ENCODE measurements at regions not wholly inside any gene's neighbourhood (a gene's known extent, or its start where the extent isn't known, plus 50 kb on each side); places are given as distances from the start of the nearest gene placed in this dataset.
A peak's percentile ranks its signal among the peaks of the same experiment; 100 is the strongest.

DNA sequence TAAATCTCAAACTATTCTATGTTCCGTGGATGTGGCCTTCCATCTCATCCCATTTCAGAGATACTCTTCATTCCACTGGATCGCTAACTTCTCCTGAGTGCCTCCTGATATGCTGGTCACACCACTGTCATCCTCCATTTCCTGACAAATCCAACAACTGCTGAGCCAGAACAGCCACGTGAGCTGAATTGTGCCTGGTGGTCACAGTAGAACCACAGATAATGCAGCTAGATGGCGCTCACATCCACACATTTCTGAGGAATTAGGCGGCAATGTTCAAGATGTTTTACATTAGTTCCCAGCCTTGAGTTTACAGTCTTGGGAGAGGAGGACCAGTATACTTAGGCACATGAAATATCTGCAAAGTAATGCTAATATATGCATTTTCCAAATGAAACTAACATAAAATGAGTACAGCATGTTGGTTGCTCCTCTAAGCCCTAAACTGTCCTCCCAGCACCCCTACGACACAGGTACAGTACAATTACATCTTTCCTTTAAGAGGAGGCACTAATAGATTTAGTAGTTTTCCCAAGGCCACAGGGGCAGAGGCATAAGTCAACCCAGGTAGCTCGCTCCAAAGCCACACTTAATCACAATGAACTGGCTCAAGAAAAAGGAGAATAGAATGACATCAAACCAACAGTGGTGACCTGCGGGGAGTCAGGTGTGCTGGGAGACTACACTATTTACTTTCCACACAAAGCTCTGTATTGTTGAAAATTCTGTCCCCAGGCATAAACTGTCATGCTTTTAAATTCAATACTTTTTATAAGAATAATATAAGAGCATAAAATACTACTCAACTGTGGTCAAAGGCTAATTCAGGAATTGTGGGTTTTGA is 134.2 kb downstream of the CHIC2 start:
- TF ChIP-seq, protein P1, sequence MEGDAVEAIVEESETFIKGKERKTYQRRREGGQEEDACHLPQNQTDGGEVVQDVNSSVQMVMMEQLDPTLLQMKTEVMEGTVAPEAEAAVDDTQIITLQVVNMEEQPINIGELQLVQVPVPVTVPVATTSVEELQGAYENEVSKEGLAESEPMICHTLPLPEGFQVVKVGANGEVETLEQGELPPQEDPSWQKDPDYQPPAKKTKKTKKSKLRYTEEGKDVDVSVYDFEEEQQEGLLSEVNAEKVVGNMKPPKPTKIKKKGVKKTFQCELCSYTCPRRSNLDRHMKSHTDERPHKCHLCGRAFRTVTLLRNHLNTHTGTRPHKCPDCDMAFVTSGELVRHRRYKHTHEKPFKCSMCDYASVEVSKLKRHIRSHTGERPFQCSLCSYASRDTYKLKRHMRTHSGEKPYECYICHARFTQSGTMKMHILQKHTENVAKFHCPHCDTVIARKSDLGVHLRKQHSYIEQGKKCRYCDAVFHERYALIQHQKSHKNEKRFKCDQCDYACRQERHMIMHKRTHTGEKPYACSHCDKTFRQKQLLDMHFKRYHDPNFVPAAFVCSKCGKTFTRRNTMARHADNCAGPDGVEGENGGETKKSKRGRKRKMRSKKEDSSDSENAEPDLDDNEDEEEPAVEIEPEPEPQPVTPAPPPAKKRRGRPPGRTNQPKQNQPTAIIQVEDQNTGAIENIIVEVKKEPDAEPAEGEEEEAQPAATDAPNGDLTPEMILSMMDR (IDR thresholded peaks at IDR 0.05 in 4 of 5, conservative IDR thresholded peaks at IDR 0.05 in 1 of 5), result peak; percentile 65 to 79 (median 72)
- no peak for TF ChIP-seq POLR2A (IDR thresholded peaks at IDR 0.05)

Measured in gastrocnemius medialis (tissue), 4 donors.